ENCODE measurements at regions not wholly inside any gene's neighbourhood (a gene's known extent, or its start where the extent isn't known, plus 50 kb on each side); places are given as distances from the start of the nearest gene placed in this dataset.

- DNase-seq (ENCODE audit: extremely low spot score) = no peak
- H3K9me3 ChIP-seq = no peaks in the 10 kb centered on the region
- H3K4me1 ChIP-seq = no peaks in the 10 kb centered on the region
- no peak overlapping the region for H3K27ac ChIP-seq (replicated peaks in 1 of 4)
- WGBS = 89% methylated on average over 2 of the region's 2 CpGs
- no peak overlapping the region for H3K4me3 ChIP-seq
- no peaks in the 10 kb centered on the region for H3K27me3 ChIP-seq
- intact Hi-C loops (cut with DNase I) = no loop called here
- H3K36me3 ChIP-seq = no peaks in the 10 kb centered on the region
- no peak for TF ChIP-seq CTCF (IDR thresholded peaks at IDR 0.05)
Observed at GRCh38 chr4:178899084-178899483, 1456.8 kb upstream of the AGA start.

- 21% methylated on average over 1 of the region's 1 CpG for WGBS
- DNase-seq (ENCODE audit: extremely low spot score) = no peak
- no peak for TF ChIP-seq POLR2AphosphoS5 (IDR thresholded peaks at IDR 0.05)
- no peak for TF ChIP-seq EP300 (IDR thresholded peaks at IDR 0.05)
- TF ChIP-seq CTCF (IDR thresholded peaks at IDR 0.05) = no peak
- peaks cover 0 to 6% (median 2%) of the 10 kb centered on the region in 4 donors for H3K9me3 ChIP-seq
- intact Hi-C loops (cut with DNase I) = no loop called here
- H3K4me1 ChIP-seq = no peaks in the 10 kb centered on the region
- H3K4me3 ChIP-seq = no peak overlapping the region
- H3K36me3 ChIP-seq = no peaks in the 10 kb centered on the region
- H3K27me3 ChIP-seq = no peaks in the 10 kb centered on the region
- H3K27ac ChIP-seq (replicated peaks in 1 of 4) = no peak overlapping the region
Observed at GRCh38 chr4:178917756-178918155, 1475.5 kb upstream of the AGA start.

- DNase-seq (ENCODE audit: extremely low spot score) = no peak
- Histone ChIP-seq H3K9me3 (no peaks in the 10 kb centered on the region), H3K4me3 (no peak overlapping the region), H3K27me3 (no peaks in the 10 kb centered on the region), H3K27ac (replicated peaks in 1 of 4) (no peak overlapping the region), H3K36me3 (no peaks in the 10 kb centered on the region), H3K4me1 (no peaks in the 10 kb centered on the region)
- intact Hi-C loops (cut with DNase I) = no loop called here
- TF ChIP-seq CTCF (IDR thresholded peaks at IDR 0.05) (no peak), EP300 (IDR thresholded peaks at IDR 0.05) (no peak), POLR2AphosphoS5 (IDR thresholded peaks at IDR 0.05) (no peak), POLR2A (IDR thresholded peaks at IDR 0.05; ENCODE audit: low read depth) (no peak)
- 88% methylated on average over 1 of the region's 1 CpG for WGBS
Observed at GRCh38 chr4:178937130-178937529, 1494.9 kb upstream of the AGA start.

- WGBS = 71% methylated on average over 7 of the region's 7 CpGs
- TF ChIP-seq EP300 (IDR thresholded peaks at IDR 0.05) = no peak
- TF ChIP-seq CTCF (IDR thresholded peaks at IDR 0.05) = no peak
- Histone ChIP-seq H3K9me3 (no peaks in the 10 kb centered on the region), H3K4me3 (no peak overlapping the region), H3K27ac (replicated peaks in 1 of 4) (no peak overlapping the region), H3K27me3 (no peaks in the 10 kb centered on the region), H3K36me3 (no peaks in the 10 kb centered on the region), H3K4me1 (no peaks in the 10 kb centered on the region)
- intact Hi-C loops (cut with DNase I) = no loop called here
- DNase-seq (ENCODE audit: extremely low spot score) = no peak
Observed at GRCh38 chr4:178941975-178942374, 1499.7 kb upstream of the AGA start.

- 87% methylated on average over 22 of the region's 22 CpGs for whole genome bisulfite sequencing
- no peaks in the 10 kb centered on the region for H3K4me1 ChIP-seq
- H3K27me3 ChIP-seq = no peaks in the 10 kb centered on the region
- TF ChIP-seq EP300 (IDR thresholded peaks at IDR 0.05) (no peak), POLR2A (IDR thresholded peaks at IDR 0.05; ENCODE audit: low read depth) (no peak), POLR2AphosphoS5 (IDR thresholded peaks at IDR 0.05) (no peak), CTCF (IDR thresholded peaks at IDR 0.05) (no peak)
- no peaks in the 10 kb centered on the region for H3K9me3 ChIP-seq
- no peak overlapping the region for H3K4me3 ChIP-seq
- no peak overlapping the region for H3K27ac ChIP-seq (replicated peaks in 1 of 4)
- no peaks in the 10 kb centered on the region for H3K36me3 ChIP-seq
- intact Hi-C loops (cut with DNase I) = no loop called here
- DNase-seq (ENCODE audit: extremely low spot score) = no peak
Observed at GRCh38 chr4:178953447-178954120, 1511.3 kb upstream of the AGA start.

Data from esophagus muscularis mucosa (tissue), 4 donors.